Stimulated activated CD8-positive, alpha-beta memory T cell treated with anti-CD3 and anti-CD28 coated beads, Interleukin-15, amount 100 ng/mL, for 1 hour (primary cell): ENCODE measurements at regions not wholly inside any gene's neighbourhood (a gene's known extent, or its start where the extent isn't known, plus 50 kb on each side); places are given as distances from the start of the nearest gene placed in this dataset.
"Not testable (repeated sequence)": the region's sequence is repeated elsewhere in the genome, so short reads cannot be mapped to it uniquely, and the experiment has no call there.

Experiments
- DNase-seq: peaks from one replicate; pipeline ENCODE4 v3.0.0-alpha.2; 2020; ENCODE audit warnings: low read depth

- no peak for DNase-seq
Observed at GRCh38 chr3:140752499-140752898, 74.6 kb downstream of the TRIM42 start.

GRCh38 chr3:140753865-140754754, 76.2 kb downstream of the TRIM42 start:
- DNase-seq: no peak

- DNase-seq: no peak
Observed at GRCh38 chr3:140754936-140755335, 77.1 kb downstream of the TRIM42 start.

GRCh38 chr3:140756240-140757016, 78.6 kb downstream of the TRIM42 start:
- no peak for DNase-seq

GRCh38 chr3:140758791-140759444, 81.1 kb downstream of the TRIM42 start:
- no peak for DNase-seq

- DNase-seq: no peak
Observed at GRCh38 chr3:140760324-140761075, 82.6 kb downstream of the TRIM42 start.

GRCh38 chr3:140761076-140761639, 83.3 kb downstream of the TRIM42 start:
- DNase-seq: no peak

GRCh38 chr3:140762746-140763145, 84.9 kb downstream of the TRIM42 start:
- DNase-seq: no peak

- DNase-seq: no peak
Observed at GRCh38 chr3:140763532-140763931, 85.7 kb downstream of the TRIM42 start.

- no peak for DNase-seq
Observed at GRCh38 chr3:140765246-140765645, 87.4 kb downstream of the TRIM42 start.

- DNase-seq: no peak
Observed at GRCh38 chr3:140766465-140766864, 88.6 kb downstream of the TRIM42 start.

GRCh38 chr3:140767566-140767965, 89.7 kb downstream of the TRIM42 start:
- no peak for DNase-seq

- DNase-seq: no peak
Observed at GRCh38 chr3:140768941-140769340, 91.1 kb downstream of the TRIM42 start.

- no peak for DNase-seq
Observed at GRCh38 chr3:140769951-140770350, 92.1 kb downstream of the TRIM42 start.

GRCh38 chr3:140770977-140771667, 93.3 kb downstream of the TRIM42 start:
- DNase-seq: no peak

GRCh38 chr3:140777631-140778233, 99.9 kb downstream of the TRIM42 start:
- no peak for DNase-seq

- DNase-seq: no peak
Observed at GRCh38 chr3:140791368-140791767, 113.5 kb downstream of the TRIM42 start.

- no peak for DNase-seq
Observed at GRCh38 chr3:140794507-140794906, 116.6 kb downstream of the TRIM42 start.

- not testable (repeated sequence) for DNase-seq
Observed at GRCh38 chr3:140802898-140803297, 125.0 kb downstream of the TRIM42 start.

GRCh38 chr3:140809316-140809715, 131.5 kb downstream of the TRIM42 start:
- no peak for DNase-seq
